ENCODE measurements at regions not wholly inside any gene's neighbourhood (a gene's known extent, or its start where the extent isn't known, plus 50 kb on each side); places are given as distances from the start of the nearest gene placed in this dataset.

GRCh38 chr12:126487431-126487980 lies 1422.3 kb downstream of the AACS start:
- no peak overlapping the region for H3K27ac ChIP-seq (ENCODE audit: low read length)
- 88% methylated on average over 4 of the region's 4 CpGs for WGBS (ENCODE audit: insufficient coverage)
- H3K4me1 Mint-ChIP-seq, result no peaks in the 10 kb centered on the region
- no peak overlapping the region for H3K4me3 Mint-ChIP-seq
- ATAC-seq (no peak), DNase-seq (no peak)
- no peak for TF ChIP-seq CTCF (IDR thresholded peaks at IDR 0.05)
- H3K4me3 ChIP-seq (ENCODE audit: low read length), result no peak overlapping the region
- intact Hi-C loops (cut with micrococcal nuclease), result no loop called here
- no peaks in the 10 kb centered on the region for H3K36me3 ChIP-seq (ENCODE audit: control insufficient read depth, insufficient read depth, low read length)
- no peaks in the 10 kb centered on the region for H3K4me1 ChIP-seq (ENCODE audit: control insufficient read depth, insufficient read depth, low read length)
- H3K9me3 ChIP-seq (ENCODE audit: control insufficient read depth, insufficient read depth, low read length), result peaks cover 3% of the 10 kb centered on the region
- no peaks in the 10 kb centered on the region for H3K36me3 Mint-ChIP-seq
- H3K9me3 Mint-ChIP-seq, result peaks cover 10 to 11% of the 10 kb centered on the region in 2 donors
- no peaks in the 10 kb centered on the region for H3K27me3 ChIP-seq (ENCODE audit: control insufficient read depth, insufficient read depth, low read length)
- no peak overlapping the region for H3K27ac Mint-ChIP-seq
- no peaks in the 10 kb centered on the region for H3K27me3 Mint-ChIP-seq (ENCODE audit: low read depth in 2 of 2)

GRCh38 chr12:126488806-126489205 lies 1423.6 kb downstream of the AACS start:
- Histone ChIP-seq H3K4me1 (ENCODE audit: control insufficient read depth, insufficient read depth, low read length) (no peaks in the 10 kb centered on the region), H3K27me3 (ENCODE audit: control insufficient read depth, insufficient read depth, low read length) (no peaks in the 10 kb centered on the region), H3K4me3 (ENCODE audit: low read length) (no peak overlapping the region), H3K27ac (ENCODE audit: low read length) (no peak overlapping the region), H3K9me3 (ENCODE audit: control insufficient read depth, insufficient read depth, low read length) (peaks cover 3% of the 10 kb centered on the region), H3K36me3 (ENCODE audit: control insufficient read depth, insufficient read depth, low read length) (no peaks in the 10 kb centered on the region)
- H3K36me3 Mint-ChIP-seq, result no peaks in the 10 kb centered on the region
- intact Hi-C loops (cut with micrococcal nuclease), result no loop called here
- peaks cover 10 to 11% of the 10 kb centered on the region in 2 donors for H3K9me3 Mint-ChIP-seq
- DNase-seq, result no peak
- ATAC-seq, result peak in 1 of 3 donors; percentile 24
- H3K4me1 Mint-ChIP-seq, result no peaks in the 10 kb centered on the region
- H3K4me3 Mint-ChIP-seq, result no peak overlapping the region
- H3K27ac Mint-ChIP-seq, result no peak overlapping the region
- WGBS (ENCODE audit: insufficient coverage), result 89% methylated on average over 3 of the region's 3 CpGs
- TF ChIP-seq CTCF (IDR thresholded peaks at IDR 0.05), result no peak
- H3K27me3 Mint-ChIP-seq (ENCODE audit: low read depth in 2 of 2), result no peaks in the 10 kb centered on the region

- Mint-ChIP-seq H3K9me3 (peaks cover 10 to 12% of the 10 kb centered on the region in 2 donors), H3K36me3 (no peaks in the 10 kb centered on the region), H3K4me3 (no peak overlapping the region), H3K27me3 (ENCODE audit: low read depth in 2 of 2) (no peaks in the 10 kb centered on the region), H3K4me1 (no peaks in the 10 kb centered on the region), H3K27ac (no peak overlapping the region)
- H3K36me3 ChIP-seq (ENCODE audit: control insufficient read depth, insufficient read depth, low read length), result no peaks in the 10 kb centered on the region
- no peaks in the 10 kb centered on the region for H3K9me3 ChIP-seq (ENCODE audit: control insufficient read depth, insufficient read depth, low read length)
- no peak overlapping the region for H3K4me3 ChIP-seq (ENCODE audit: low read length)
- no peak overlapping the region for H3K27ac ChIP-seq (ENCODE audit: low read length)
- 81% methylated on average over 6 of the region's 7 CpGs for WGBS (ENCODE audit: insufficient coverage)
- TF ChIP-seq CTCF (IDR thresholded peaks at IDR 0.05), result no peak
- no peak for DNase-seq
- H3K27me3 ChIP-seq (ENCODE audit: control insufficient read depth, insufficient read depth, low read length), result no peaks in the 10 kb centered on the region
- intact Hi-C loops (cut with micrococcal nuclease), result no loop called here
- H3K4me1 ChIP-seq (ENCODE audit: control insufficient read depth, insufficient read depth, low read length), result no peaks in the 10 kb centered on the region
- ATAC-seq, result no peak
Observed at GRCh38 chr12:126492181-126492580, 1426.9 kb downstream of the AACS start.

Data from natural killer cell (primary cell).